ENCODE measurements at regions not wholly inside any gene's neighbourhood (a gene's known extent, or its start where the extent isn't known, plus 50 kb on each side); places are given as distances from the start of the nearest gene placed in this dataset.

DNA sequence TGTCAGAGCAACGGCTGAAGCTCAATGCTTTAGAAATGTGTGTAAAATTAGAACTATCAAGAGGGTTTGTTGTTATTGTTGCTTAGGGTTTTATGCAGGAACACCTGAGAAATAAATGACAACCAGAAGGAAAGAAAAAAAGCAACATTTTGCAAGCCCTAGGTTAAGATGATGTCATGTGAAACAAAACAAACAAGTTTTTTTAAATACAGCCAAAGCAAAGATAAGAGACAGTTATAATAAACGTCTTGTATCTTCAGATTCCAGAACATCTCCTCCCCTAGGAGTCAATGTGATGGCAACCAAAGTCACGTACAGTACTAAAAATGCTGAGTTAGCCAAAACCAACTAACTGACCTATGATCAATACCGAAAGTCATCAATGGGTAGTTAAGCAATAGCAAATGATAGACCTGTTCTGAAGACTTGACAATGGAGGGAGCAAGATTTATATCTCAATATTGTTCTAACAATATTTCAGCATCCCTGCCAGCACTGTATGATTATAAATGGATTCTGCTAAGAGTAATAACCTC, 55.3 kb upstream of the NOCT start:
- H3K9me3 Mint-ChIP-seq: peaks cover 0 to 1% (median 0%) of the 10 kb centered on the region in 7 donors
- H3K36me3 Mint-ChIP-seq: no peaks in the 10 kb centered on the region
- H3K27me3 Mint-ChIP-seq (ENCODE audit: low read depth in 3 of 3): peaks cover 0 to 4% (median 3%) of the 10 kb centered on the region in 3 donors
- peak overlapping the region in 2 of 7 donors; percentile 75 to 93 for H3K27ac Mint-ChIP-seq
- H3K36me3 ChIP-seq (replicated peaks in 1 of 2; ENCODE audit: control insufficient read depth in 1 of 2, insufficient read depth in 2 of 2, low read length in 2 of 2): no peaks in the 10 kb centered on the region
- H2AFZ ChIP-seq (ENCODE audit: insufficient read depth, low read depth, low read length, poor library complexity, severe bottlenecking): no peak overlapping the region
- no peaks in the 10 kb centered on the region for H3K9me3 ChIP-seq (replicated peaks in 1 of 2; ENCODE audit: control insufficient read depth in 1 of 2, insufficient read depth in 1 of 2, low read length in 2 of 2)
- H3K27me3 ChIP-seq (ENCODE audit: control insufficient read depth in 2 of 2, insufficient read depth in 2 of 2, low read length in 2 of 2): no peaks in the 10 kb centered on the region
- peaks cover 46 to 56% of the 10 kb centered on the region in 2 donors for H3K4me1 ChIP-seq (ENCODE audit: control insufficient read depth in 1 of 2, insufficient read depth in 2 of 2, low read length in 2 of 2)
- DNase-seq: no peak
- H3K79me2 ChIP-seq (ENCODE audit: insufficient read depth, low read length): no peaks in the 10 kb centered on the region
- H3K4me3 Mint-ChIP-seq: no peak overlapping the region
- intact Hi-C loops (cut with micrococcal nuclease): no loop called here
- no peak overlapping the region for H3K4me2 ChIP-seq (replicated peaks; ENCODE audit: extremely low read depth, low read length, poor library complexity, severe bottlenecking)
- WGBS (ENCODE audit: insufficient coverage): 80% methylated on average over 1 of the region's 4 CpGs
- TF ChIP-seq, protein P1, sequence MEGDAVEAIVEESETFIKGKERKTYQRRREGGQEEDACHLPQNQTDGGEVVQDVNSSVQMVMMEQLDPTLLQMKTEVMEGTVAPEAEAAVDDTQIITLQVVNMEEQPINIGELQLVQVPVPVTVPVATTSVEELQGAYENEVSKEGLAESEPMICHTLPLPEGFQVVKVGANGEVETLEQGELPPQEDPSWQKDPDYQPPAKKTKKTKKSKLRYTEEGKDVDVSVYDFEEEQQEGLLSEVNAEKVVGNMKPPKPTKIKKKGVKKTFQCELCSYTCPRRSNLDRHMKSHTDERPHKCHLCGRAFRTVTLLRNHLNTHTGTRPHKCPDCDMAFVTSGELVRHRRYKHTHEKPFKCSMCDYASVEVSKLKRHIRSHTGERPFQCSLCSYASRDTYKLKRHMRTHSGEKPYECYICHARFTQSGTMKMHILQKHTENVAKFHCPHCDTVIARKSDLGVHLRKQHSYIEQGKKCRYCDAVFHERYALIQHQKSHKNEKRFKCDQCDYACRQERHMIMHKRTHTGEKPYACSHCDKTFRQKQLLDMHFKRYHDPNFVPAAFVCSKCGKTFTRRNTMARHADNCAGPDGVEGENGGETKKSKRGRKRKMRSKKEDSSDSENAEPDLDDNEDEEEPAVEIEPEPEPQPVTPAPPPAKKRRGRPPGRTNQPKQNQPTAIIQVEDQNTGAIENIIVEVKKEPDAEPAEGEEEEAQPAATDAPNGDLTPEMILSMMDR (IDR thresholded peaks at IDR 0.05): no peak
- H3K27ac ChIP-seq (ENCODE audit: low read depth in 1 of 2, low read length in 2 of 2): peak overlapping the region in 1 of 2 donors; percentile 76
- H3K9ac ChIP-seq (ENCODE audit: insufficient read depth, low read length, poor library complexity, severe bottlenecking): no peak overlapping the region
- H3K4me3 ChIP-seq (replicated peaks in 1 of 3; ENCODE audit: low read depth in 2 of 3, low read length in 3 of 3): no peak overlapping the region
- H3K4me1 Mint-ChIP-seq: peaks cover 58% of the 10 kb centered on the region
- no peaks in the 10 kb centered on the region for H4K20me1 ChIP-seq (ENCODE audit: insufficient read depth, low read length)

DNA sequence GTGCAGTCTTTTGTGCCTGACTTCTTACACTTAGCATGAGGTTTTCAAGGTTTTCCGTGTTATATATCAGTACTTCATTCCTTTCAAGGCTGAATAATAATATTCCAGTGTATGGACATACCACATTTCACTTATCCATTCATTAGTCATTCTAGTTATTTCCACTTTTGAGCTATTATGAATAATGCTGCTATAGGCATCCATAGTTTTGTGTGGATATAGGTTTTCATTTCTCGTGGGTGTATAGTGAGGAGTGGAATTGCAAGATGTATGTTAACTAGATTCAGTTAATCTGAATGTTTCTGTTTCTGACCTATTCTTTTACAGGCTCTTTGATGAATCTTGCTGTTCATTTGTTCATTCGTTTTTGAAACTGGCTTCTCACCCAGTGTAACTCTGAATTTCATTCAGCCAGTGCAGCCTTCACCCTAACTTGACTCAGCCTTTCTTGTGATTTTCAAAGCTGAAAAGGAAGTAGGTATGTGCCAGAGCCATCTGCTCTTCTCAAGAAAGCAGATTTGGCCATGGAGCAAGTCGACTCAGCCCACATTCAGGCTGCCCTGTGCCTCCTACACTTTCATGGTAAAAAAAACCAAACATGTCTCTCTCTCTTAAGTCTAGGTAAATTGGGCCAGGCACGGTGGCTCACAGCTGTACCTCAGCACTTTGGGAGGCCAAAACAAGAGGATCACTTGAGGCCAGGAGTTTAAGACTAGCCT, 56.3 kb upstream of the NOCT start:
- Mint-ChIP-seq H3K4me3 (peak overlapping the region; percentile 61 to 84), H3K27ac (peak overlapping the region; percentile 82 to 95 (median 93)), H3K9me3 (peaks cover 0 to 1% (median 0%) of the 10 kb centered on the region in 7 donors), H3K36me3 (no peaks in the 10 kb centered on the region), H3K4me1 (peaks cover 66% of the 10 kb centered on the region), H3K27me3 (ENCODE audit: low read depth in 3 of 3) (peaks cover 0 to 5% (median 3%) of the 10 kb centered on the region in 3 donors)
- 35% methylated on average over 3 of the region's 5 CpGs for WGBS (ENCODE audit: insufficient coverage)
- Histone ChIP-seq H3K4me3 (replicated peaks in 1 of 3; ENCODE audit: low read depth in 2 of 3, low read length in 3 of 3) (peak overlapping the region in 1 of 3 experiments; percentile 58), H3K27me3 (ENCODE audit: control insufficient read depth in 2 of 2, insufficient read depth in 2 of 2, low read length in 2 of 2) (no peaks in the 10 kb centered on the region), H3K79me2 (ENCODE audit: insufficient read depth, low read length) (no peaks in the 10 kb centered on the region), H3K4me2 (replicated peaks; ENCODE audit: extremely low read depth, low read length, poor library complexity, severe bottlenecking) (peak overlapping the region; percentile 68), H4K20me1 (ENCODE audit: insufficient read depth, low read length) (no peaks in the 10 kb centered on the region), H3K9ac (ENCODE audit: insufficient read depth, low read length, poor library complexity, severe bottlenecking) (no peak overlapping the region), H3K27ac (ENCODE audit: low read depth in 1 of 2, low read length in 2 of 2) (peak overlapping the region; percentile 68 to 76), H3K9me3 (replicated peaks in 1 of 2; ENCODE audit: control insufficient read depth in 1 of 2, insufficient read depth in 1 of 2, low read length in 2 of 2) (no peaks in the 10 kb centered on the region), H3K36me3 (replicated peaks in 1 of 2; ENCODE audit: control insufficient read depth in 1 of 2, insufficient read depth in 2 of 2, low read length in 2 of 2) (no peaks in the 10 kb centered on the region), H3K4me1 (ENCODE audit: control insufficient read depth in 1 of 2, insufficient read depth in 2 of 2, low read length in 2 of 2) (peaks cover 55 to 66% of the 10 kb centered on the region in 2 donors), H2AFZ (ENCODE audit: insufficient read depth, low read depth, low read length, poor library complexity, severe bottlenecking) (peak overlapping the region; percentile 55)
- DNase-seq: peak in 2 of 3 donors; percentile 35 to 52
- intact Hi-C loops (cut with micrococcal nuclease): loop anchor here (10.0 kb wide), 2 partner anchors 56 to 564 kb away; partner anchors contain the start of gene NOCT (in 1 of the 2)
- TF ChIP-seq, protein P1 (IDR thresholded peaks at IDR 0.05): no peak

Measured in CD14-positive monocyte (primary cell).